CD4-positive, alpha-beta T cell treated with Interleukin-2 at 100 ng/mL for 4 hours (primary cell): ENCODE measurements at regions not wholly inside any gene's neighbourhood (a gene's known extent, or its start where the extent isn't known, plus 50 kb on each side); places are given as distances from the start of the nearest gene placed in this dataset.

Experiments
- DNase-seq: peaks from one replicate; pipeline ENCODE4 v3.0.0-alpha.2; 2020; ENCODE audit warnings: low spot score

DNA sequence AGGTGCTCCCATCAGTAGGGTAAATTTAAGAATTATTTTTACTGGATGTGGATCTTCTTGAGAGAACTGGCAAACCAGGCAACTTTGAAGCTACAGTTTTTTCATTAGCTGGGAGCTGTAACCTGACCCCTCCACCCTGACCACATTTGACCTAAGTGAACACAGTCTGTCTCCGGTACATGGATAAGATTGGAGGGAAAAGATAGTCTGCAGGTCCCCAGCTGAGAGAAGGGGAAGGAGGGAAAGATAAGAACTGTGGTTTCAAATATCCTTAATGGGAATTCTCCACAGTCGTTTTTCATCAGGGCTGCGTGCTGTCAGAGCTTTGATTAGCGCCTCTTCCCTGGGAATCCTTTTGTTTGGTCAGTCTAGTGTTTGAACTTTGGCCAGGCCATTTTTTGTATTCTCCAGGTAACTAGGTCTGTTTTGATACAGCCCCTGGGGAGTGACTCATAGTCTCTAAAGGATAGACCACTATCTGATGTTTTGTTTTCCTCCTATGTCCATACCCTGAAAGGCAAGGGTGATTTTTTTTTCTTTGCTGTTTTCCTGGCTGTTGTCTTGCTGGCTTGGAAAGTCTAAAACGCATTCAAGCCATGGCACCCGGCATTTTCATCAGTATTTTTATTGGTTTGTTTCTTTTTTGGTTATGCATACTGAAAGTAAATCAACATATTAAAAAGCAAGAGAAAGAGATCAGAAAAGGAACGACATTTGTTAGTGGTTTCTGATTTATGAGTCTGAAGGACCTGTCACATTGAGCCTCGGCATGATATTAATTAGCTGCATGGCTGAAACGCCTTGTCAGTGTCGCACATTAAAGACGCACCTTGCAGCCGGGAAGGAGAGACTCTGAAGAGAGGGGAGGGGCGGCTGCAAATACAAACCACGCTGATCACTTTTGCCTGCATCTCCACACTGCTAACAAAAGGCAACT, 183.4 kb upstream of the FN1 start:
- DNase-seq: no peak

GRCh38 chr2:215618145-215618544, 182.3 kb upstream of the FN1 start:
- DNase-seq: no peak

DNA sequence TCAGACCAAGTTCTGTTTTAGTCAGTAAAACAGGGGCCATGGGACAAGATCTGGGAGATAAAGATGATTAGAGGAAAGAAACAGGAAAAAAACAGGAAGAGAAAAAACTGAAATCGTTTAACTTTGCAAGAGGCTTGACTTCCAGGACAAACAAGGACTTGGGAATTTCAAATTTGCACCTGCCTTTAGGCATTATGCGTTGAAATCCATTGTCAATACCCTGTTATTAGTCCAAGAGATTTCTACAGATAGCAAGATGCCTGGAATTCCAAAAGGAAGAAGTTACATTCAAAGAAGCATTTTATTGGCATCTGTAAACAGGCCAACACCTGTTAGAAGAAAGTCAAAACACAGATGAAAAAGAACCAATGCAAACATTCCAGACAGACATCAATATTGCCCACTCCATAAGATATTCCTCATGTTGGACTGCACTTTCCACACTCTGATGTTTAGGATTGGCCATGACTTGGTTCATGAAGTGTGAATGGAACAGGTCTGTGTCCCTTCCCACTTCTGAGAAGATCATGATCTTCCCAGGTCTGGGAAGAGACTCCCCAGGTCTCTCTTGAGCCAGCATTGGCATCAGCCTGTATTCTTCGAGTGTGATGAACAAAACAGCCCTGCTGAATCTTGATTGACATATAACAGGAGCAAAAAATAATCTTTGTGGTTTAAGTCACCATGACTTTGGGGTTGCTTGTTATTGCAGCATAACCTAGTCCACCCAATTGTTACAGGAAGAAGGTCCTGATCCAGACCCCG, 181.4 kb upstream of the FN1 start:
- no peak for DNase-seq

- no peak for DNase-seq
Observed at GRCh38 chr2:215615803-215616174, 179.9 kb upstream of the FN1 start.

DNA sequence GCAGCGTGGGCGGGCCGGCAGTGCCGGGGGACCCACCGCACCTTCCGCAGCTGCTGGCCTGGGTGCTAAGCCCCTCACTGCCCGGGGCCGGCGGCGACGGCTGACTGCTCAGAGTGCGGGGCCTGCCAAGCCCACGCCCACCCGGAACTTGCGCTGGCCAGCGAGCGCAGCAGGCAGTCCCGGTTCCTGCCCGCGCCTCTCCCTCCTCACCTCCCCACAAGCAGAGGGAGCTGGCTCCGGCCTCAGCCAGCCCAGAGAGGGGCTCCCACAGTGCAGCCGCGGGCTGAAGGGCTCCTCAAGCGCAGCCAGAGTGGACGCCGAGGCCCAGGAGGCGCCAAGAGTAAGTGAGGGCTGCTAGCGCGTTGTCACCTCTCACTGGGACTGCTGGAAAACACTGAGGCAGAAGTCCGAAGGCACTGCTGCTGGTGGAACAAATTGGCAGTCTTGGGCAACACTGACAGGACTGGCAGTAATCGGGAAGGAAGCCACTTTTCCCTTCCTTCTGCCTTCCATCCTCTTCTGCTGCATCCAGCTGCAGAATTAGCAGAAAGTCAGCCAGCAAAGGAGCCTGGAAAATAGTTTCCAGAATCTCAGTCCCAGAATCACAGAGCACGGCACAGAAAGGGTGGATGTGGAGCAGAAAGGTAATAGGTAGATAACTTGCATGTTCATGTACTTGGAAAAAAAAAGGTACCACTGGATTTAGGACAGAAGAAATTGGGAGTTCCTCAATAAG, 179.4 kb upstream of the FN1 start:
- no peak for DNase-seq

- DNase-seq: no peak
Observed at GRCh38 chr2:215614296-215614695, 178.4 kb upstream of the FN1 start.

DNA sequence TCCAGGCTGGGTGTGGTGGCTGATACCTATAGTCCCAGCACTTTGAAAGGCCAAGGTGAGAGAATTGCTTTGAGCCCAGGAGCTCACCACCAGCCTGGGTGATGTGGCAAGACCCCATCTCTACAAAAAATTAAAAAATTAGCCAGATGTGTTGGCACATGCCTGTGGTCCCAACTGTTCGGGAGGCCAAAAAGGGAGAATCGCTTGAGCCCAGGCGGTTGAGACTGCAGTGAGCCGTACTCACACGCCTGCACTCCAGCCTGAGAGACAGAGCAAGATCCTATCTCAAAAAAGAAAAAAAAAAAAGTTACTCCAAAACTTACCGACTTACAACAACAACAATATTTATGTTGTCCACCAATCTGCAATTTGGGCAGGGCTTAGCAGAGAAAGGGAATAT, 178.0 kb upstream of the FN1 start:
- DNase-seq: no peak

- no peak for DNase-seq
Observed at GRCh38 chr2:215613280-215613679, 177.4 kb upstream of the FN1 start.

GRCh38 chr2:215612786-215613185, 176.9 kb upstream of the FN1 start:
- no peak for DNase-seq

DNA sequence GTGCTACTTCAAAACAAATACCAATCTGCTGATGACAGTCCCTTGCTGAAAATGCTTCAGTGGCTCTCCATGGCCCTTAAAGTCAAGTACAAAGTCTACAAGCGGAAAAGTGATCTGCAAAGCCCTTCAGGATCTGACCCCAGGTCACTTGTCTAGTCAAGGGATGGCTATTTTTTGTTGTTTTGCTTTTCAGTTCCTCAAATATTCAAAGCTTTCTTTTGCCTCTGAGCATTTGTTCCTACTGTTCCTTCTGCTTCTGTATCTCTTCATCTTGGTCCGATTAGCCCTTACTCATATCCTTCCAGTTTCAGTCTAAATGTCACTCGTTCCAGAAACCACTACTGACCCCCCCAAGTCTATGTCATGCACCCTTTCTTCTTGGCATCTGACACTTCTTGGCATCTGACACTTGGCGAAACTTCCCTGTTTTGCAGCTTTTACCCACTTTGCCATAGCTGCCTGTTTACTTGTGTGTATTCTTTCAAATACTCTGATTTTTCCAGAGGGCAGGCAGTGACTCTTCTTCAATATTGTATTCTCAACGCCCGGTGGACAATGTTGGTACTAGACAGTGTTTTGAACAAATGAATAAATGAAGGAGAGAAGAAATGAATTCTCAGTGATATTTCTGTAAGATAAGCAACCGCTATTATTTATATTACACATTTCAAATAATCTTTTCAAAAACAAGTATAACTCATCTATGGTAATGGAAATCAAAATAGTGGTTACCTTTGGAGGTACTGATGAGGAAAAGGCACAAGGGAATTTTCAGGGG, 175.9 kb upstream of the FN1 start:
- no peak for DNase-seq

DNA sequence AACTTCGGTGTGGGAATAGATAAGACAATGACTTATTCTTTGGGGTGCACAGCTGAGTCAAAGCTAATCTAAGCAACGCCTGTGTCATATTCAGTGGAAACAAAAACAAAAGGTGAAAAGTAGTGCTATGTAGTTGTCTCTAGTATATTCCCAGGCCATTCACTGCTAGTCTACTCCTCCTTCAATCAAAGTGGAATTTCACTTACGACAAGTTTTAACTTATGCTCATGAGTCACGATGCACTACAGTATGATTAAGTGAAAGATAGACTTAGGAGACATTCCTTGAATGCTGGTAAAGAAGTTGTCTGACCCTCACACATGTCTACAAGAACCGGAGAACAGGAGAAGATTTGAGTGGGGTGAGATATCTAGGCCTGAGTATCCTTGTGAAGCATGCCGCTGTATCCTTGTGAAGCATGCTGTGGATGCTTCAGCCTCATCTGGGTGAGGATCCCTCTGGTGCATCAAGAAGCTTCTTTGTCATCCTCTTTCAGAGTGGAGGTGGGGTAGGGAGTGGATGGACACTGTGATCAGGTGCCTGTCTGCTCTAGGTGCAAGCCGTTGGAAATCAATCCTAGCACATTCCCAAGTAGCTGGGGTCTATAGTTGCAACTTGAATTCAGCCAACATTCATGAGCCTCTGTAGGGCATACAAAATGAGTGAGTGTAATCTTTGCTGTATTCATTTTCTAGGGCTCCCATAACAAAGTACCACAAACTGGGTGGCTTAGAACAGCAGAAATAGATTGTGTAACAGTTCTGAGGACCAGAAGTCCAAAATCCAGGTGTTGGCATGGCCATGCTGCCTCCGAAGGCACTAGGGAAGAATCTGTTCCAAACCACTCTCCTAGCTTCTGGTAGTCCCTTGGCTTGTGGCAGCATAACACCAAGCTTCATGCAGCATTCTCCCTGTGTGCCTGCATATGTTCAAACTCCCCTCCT, 173.5 kb upstream of the FN1 start:
- no peak for DNase-seq

DNA sequence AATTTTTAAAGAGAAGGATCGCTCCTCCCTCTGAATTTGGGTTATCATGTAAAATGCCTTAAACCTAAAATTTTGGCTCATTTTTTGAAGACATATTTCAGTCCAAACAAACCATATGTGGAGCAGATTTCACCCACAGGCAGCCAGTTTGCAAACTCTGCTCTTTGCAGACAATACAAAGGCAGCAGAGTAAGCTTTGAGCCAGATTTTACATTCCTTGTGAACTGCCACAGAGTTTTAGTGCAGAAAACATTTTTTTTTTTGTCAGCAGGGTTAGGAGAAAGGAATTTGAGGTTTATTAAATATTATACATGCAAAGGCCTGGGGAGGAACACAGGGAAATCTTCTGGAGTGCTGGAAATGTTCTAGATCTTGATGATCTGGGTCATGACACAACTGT, 171.9 kb upstream of the FN1 start:
- DNase-seq: no peak

DNA sequence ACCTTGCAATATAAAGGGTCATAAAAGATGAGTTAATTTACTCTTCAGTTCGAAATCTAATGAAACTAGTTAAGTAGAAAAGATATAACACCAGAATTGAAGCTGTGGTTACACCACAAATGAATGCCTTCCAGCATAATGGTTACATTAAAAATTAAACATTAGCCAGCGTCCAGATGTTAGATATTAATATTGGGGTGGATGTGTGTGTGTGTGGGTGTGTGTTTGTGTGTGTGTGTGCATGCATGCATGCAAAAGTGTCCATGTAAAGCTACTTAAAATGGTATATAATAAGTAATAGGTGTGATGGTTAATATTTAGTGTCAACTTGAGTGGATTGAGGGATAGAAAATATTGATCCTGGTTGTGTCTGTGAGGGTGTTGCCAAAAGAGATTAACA, 170.4 kb upstream of the FN1 start:
- DNase-seq: no peak

GRCh38 chr2:215605214-215605613, 169.3 kb upstream of the FN1 start:
- no peak for DNase-seq

DNA sequence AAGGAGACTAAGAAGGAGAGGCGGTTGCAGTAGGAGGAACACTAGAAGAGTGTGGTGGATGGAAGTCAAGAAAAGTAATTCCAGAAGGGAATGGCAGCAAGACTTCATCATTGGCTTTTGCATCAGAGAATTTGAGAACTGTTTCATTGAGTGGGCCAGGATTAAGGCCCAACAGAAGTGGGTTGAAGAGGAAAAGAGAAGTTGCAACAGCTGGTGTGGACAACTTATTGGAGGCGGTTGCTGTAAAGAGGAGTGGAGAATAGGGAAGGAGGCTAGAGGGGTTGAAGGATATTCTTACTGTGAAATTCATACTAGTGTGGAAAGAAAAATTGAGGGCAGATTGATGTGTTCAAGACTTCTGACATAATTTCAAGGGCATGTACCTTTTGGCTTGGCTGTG, 168.7 kb upstream of the FN1 start:
- DNase-seq: no peak

DNA sequence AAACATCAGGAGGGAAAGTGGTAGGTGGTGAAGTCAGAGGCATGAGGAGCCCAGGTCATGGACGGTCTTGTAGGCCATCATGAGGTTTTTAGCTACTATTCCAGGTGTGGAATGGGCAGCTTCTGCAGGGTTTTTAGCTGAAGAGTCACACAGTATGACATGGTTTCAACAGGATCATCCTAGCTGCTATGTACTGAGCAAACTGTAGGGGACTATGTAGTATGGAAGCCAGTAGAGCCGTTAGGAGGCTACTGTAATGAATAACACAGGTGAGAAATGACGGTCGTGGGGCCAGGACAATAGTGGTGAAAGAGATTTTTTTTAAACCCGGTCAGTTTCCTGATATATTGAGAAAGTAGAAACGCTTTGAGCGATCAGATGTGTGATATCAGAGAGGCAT, 167.6 kb upstream of the FN1 start:
- no peak for DNase-seq

DNA sequence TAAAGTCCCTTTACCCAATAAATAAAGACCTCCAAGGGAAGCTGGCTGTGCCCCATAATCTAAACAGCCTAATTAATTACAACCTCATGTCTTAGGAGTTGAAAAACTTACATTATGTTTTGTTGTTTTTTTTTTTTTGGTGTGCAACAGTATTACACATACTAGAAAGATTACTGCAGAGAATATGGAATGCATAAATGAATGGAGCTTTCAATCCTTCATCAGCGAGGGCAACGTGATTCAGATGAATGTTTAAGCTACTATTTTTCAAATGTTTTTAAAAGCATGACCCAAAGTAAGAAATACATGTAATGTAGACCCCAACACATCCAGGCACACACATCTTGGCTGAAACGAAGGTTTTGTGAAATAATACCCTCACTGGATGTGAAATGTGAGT, 167.1 kb upstream of the FN1 start:
- DNase-seq: no peak

DNA sequence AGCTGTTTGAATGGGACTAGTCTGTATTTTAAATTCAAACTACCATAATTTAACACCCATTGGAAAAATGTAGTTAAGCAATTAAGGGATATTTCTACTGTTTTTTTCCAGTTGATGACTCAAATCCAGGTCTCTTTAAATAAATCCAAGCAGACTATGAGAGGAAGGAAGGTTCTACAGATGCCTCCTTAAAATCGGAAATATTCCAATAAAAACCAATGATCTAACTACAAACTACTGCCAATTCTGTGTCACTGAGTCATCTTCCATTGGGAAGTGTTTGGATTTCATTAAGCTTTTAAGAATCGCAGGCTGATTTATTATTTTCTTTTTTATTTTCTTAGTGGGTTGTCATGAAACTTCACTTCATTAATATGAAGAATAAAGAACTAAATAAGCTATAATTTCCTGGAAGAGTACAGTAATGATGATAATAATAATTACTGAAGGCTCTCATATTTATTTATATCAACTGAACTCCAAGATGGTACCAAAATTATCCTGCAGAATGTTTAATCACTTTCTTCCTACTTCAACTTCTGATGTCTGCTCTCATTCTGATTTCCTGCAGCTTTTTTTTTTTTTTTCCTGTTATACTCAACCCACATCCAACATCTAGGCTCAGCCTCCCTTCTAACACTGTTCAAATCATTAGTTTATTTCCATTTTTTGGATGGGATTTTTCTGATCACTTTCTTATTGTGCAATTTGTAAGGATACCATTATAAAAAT, 166.3 kb upstream of the FN1 start:
- no peak for DNase-seq

- no peak for DNase-seq
Observed at GRCh38 chr2:215601526-215601925, 165.7 kb upstream of the FN1 start.

DNA sequence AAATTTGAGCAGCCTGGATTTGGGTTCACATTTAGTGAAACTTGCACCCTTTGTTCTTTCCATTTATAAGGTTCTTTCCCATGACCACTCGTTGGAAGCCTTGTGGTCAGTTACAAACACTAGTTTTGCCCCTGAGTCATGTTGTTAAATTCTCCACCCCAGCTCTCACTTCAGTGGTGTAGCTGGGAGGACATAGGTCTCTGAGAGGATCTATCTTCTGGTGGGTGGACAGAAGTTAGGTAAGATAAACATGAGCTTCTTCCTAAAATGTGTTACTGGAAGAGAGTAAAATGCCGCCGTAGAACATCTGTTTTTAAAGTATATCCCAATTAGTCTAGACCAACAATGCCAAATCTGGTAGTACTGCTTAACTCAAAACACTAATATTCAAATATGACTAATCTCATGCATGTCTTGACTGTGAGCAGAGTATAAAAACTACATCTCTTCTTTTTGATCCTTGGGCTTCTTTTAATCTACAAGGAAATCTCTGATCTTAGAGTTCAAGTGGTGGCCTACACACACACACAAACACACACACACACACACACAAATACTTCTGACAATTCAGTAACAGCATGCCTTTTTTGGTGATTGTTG, 162.6 kb upstream of the FN1 start:
- no peak for DNase-seq
